ENCODE measurements at regions not wholly inside any gene's neighbourhood (a gene's known extent, or its start where the extent isn't known, plus 50 kb on each side); places are given as distances from the start of the nearest gene placed in this dataset.

DNA sequence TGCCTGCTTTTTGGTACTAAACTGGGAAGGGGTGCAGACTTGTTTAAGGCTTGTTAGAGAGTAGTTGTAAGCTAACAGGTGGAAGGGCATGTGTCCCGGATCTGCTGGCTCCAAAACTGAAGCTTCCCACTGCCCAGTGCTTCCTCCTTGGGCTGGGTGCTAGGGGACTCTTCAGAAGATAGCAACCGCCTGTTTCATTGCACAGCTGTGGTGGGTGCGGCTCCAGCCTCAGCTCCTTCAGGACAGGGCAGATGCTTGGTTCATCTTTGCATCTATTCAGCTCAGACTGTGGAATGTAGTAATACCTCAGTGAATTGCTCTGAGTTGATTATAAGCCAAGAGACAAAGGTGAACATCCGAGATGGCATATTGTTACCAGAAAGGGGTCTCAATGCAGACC lies 527.1 kb downstream of the TYW1 start:
- TF ChIP-seq CHD2 (IDR thresholded peaks at IDR 0.05; ENCODE audit: low read length) (no peak), CTCF (IDR thresholded peaks at IDR 0.05; ENCODE audit: control extremely low read depth in 1 of 3, insufficient read depth in 1 of 3, low read depth in 1 of 3, low read length in 3 of 3) (no peak), EP300 (IDR thresholded peaks at IDR 0.05; ENCODE audit: borderline replicate concordance in 1 of 2, low read depth in 2 of 2, low read length in 2 of 2) (no peak), HDAC6 (IDR thresholded peaks at IDR 0.05; ENCODE audit: low read depth, low read length) (no peak), POLR2AphosphoS5 (IDR thresholded peaks at IDR 0.05; ENCODE audit: low read depth, low read length) (no peak), TEAD4 (IDR thresholded peaks at IDR 0.05; ENCODE audit: low read depth, low read length) (no peak), YY1 (IDR thresholded peaks at IDR 0.05; ENCODE audit: low read depth, low read length) (no peak), KDM5A (IDR thresholded peaks at IDR 0.05; ENCODE audit: low read length) (no peak), HDAC2 (IDR thresholded peaks at IDR 0.05; ENCODE audit: borderline replicate concordance in 1 of 2, low read depth in 2 of 2, low read length in 2 of 2) (no peak), MAX (IDR thresholded peaks at IDR 0.05) (no peak), CREB1 (IDR thresholded peaks at IDR 0.05) (no peak)

Data from H1 (cell line).